ENCODE measurements at regions not wholly inside any gene's neighbourhood (a gene's known extent, or its start where the extent isn't known, plus 50 kb on each side); places are given as distances from the start of the nearest gene placed in this dataset.

DNA sequence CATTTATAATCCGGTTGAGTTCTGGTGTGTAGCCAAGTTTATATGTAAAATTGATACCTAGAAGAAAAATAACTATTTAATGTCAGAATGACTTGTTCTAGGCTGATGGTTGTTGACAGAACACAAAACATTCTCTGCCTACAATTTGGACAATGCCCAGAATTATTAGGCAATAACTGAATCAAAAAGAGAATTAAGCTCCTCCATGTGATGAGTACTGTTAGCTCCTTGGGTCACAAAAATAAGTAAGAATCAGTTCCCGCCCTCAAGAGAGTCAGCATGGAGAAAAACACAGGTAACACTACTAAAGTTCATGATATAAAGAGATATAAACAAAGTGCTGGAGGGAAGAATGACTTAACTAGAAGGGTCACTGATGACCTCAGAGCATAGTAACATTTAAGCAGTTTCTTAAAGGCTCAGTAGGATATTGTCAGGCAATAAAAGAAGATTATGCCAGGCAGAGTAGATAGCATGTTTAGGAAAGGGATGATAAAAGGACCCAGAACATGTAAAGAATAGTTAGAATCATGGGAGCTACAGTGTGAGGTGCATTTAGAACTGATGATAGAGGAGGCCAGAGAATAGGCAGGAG is 200.5 kb upstream of the ACTBL2 start:
- no peak overlapping the region for H3K4me3 ChIP-seq (ENCODE audit: low read depth, low read length)
- H3K36me3 ChIP-seq (ENCODE audit: control insufficient read depth, insufficient read depth, low read length): no peaks in the 10 kb centered on the region
- H3K4me1 ChIP-seq (ENCODE audit: control insufficient read depth, insufficient read depth, low read length, poor library complexity, severe bottlenecking): no peaks in the 10 kb centered on the region
- Mint-ChIP-seq H3K27me3 (peaks cover 6% of the 10 kb centered on the region), H3K27ac (no peak overlapping the region), H3K9me3 (peaks cover 0 to 4% (median 0%) of the 10 kb centered on the region in 7 donors), H3K36me3 (no peaks in the 10 kb centered on the region), H3K4me3 (no peak overlapping the region), H3K4me1 (no peaks in the 10 kb centered on the region)
- no peaks in the 10 kb centered on the region for H3K27me3 ChIP-seq (ENCODE audit: control insufficient read depth, insufficient read depth, low read length)
- H3K9me3 ChIP-seq (ENCODE audit: control insufficient read depth in 2 of 2, low read length in 2 of 2): no peaks in the 10 kb centered on the region
- no peak for DNase-seq
- ATAC-seq (ENCODE audit: low read depth in 2 of 2): no peak
- H3K27ac ChIP-seq (ENCODE audit: insufficient read depth, low read length, poor library complexity, severe bottlenecking): no peak overlapping the region

DNA sequence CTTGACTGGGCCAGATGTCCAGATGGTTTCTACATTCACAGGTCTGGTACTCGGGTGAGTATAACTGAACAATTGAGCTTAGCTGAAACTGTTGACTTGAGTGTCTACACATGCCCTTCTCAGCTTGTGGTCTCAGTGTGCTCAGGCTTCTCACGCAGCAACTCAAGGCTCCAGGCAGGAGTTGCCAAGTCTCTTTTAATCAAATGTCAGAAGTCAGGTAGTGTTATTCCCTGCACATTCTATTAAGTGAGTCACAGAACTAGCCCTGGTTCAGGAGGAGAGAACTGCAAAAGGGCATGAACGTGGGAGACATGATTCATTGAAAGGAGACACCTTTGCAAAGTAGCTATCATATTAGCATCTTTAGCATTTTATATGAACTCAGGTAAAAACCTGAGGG is 199.3 kb upstream of the ACTBL2 start:
- Mint-ChIP-seq H3K36me3 (no peaks in the 10 kb centered on the region), H3K4me1 (no peaks in the 10 kb centered on the region), H3K27ac (no peak overlapping the region), H3K27me3 (peaks cover 6% of the 10 kb centered on the region), H3K9me3 (peaks cover 0 to 4% (median 0%) of the 10 kb centered on the region in 7 donors), H3K4me3 (no peak overlapping the region)
- H3K36me3 ChIP-seq (ENCODE audit: control insufficient read depth, insufficient read depth, low read length): no peaks in the 10 kb centered on the region
- H3K4me1 ChIP-seq (ENCODE audit: control insufficient read depth, insufficient read depth, low read length, poor library complexity, severe bottlenecking): no peaks in the 10 kb centered on the region
- H3K9me3 ChIP-seq (ENCODE audit: control insufficient read depth in 2 of 2, low read length in 2 of 2): no peaks in the 10 kb centered on the region
- no peak for ATAC-seq (ENCODE audit: low read depth in 2 of 2)
- H3K27me3 ChIP-seq (ENCODE audit: control insufficient read depth, insufficient read depth, low read length): no peaks in the 10 kb centered on the region
- H3K27ac ChIP-seq (ENCODE audit: insufficient read depth, low read length, poor library complexity, severe bottlenecking): no peak overlapping the region
- DNase-seq: no peak
- H3K4me3 ChIP-seq (ENCODE audit: low read depth, low read length): no peak overlapping the region

DNA sequence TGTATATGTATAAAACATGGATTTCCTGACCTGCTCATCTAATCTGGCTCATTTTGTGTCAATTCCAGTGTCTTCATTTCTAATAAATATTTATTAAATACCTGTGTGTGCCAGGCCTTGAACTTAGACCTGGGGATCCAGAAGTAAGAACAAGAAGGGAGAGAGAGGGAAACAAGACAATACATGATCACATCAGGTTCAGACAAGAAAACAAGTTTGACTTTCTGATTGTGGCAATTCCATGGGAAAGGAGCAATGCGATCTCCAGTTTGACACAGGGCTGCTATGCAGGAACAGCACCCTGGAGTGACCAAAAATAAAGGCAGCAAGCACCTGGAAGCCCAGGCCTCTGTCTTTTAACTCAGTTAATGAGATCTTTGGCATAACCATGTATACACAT is 198.1 kb upstream of the ACTBL2 start:
- no peak for ATAC-seq (ENCODE audit: low read depth in 2 of 2)
- Mint-ChIP-seq H3K4me3 (no peak overlapping the region), H3K4me1 (no peaks in the 10 kb centered on the region), H3K27ac (no peak overlapping the region), H3K27me3 (peaks cover 6% of the 10 kb centered on the region), H3K9me3 (peaks cover 0 to 4% (median 0%) of the 10 kb centered on the region in 7 donors), H3K36me3 (no peaks in the 10 kb centered on the region)
- DNase-seq: no peak
- H3K4me3 ChIP-seq (ENCODE audit: low read depth, low read length): no peak overlapping the region
- no peaks in the 10 kb centered on the region for H3K27me3 ChIP-seq (ENCODE audit: control insufficient read depth, insufficient read depth, low read length)
- no peaks in the 10 kb centered on the region for H3K9me3 ChIP-seq (ENCODE audit: control insufficient read depth in 2 of 2, low read length in 2 of 2)
- H3K4me1 ChIP-seq (ENCODE audit: control insufficient read depth, insufficient read depth, low read length, poor library complexity, severe bottlenecking): no peaks in the 10 kb centered on the region
- H3K27ac ChIP-seq (ENCODE audit: insufficient read depth, low read length, poor library complexity, severe bottlenecking): no peak overlapping the region
- no peaks in the 10 kb centered on the region for H3K36me3 ChIP-seq (ENCODE audit: control insufficient read depth, insufficient read depth, low read length)

DNA sequence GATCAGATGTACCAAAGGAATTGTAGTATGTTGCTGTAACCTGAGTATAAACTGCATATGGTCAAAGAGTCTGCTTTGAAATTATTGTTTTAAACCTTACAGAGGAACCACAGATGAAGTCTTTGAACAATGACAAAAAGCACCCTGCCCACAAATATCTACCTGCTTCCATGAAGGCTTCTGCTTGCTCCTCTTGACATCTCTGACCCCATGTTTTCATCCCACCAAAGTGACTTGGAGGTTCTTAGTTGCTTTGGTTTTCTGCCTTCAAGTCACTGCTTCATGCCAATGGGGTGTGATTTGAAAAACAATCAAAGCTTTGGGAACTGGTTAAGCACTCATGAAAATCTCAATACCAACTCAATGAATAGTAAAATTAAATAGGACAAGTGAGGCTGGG is 194.6 kb upstream of the ACTBL2 start:
- Mint-ChIP-seq H3K9me3 (peaks cover 0 to 3% (median 0%) of the 10 kb centered on the region in 7 donors), H3K4me3 (no peak overlapping the region), H3K27ac (no peak overlapping the region), H3K4me1 (no peaks in the 10 kb centered on the region), H3K27me3 (peaks cover 6% of the 10 kb centered on the region), H3K36me3 (no peaks in the 10 kb centered on the region)
- Histone ChIP-seq H3K4me3 (ENCODE audit: low read depth, low read length) (no peak overlapping the region), H3K36me3 (ENCODE audit: control insufficient read depth, insufficient read depth, low read length) (no peaks in the 10 kb centered on the region), H3K4me1 (ENCODE audit: control insufficient read depth, insufficient read depth, low read length, poor library complexity, severe bottlenecking) (no peaks in the 10 kb centered on the region), H3K9me3 (ENCODE audit: control insufficient read depth in 2 of 2, low read length in 2 of 2) (no peaks in the 10 kb centered on the region), H3K27me3 (ENCODE audit: control insufficient read depth, insufficient read depth, low read length) (no peaks in the 10 kb centered on the region), H3K27ac (ENCODE audit: insufficient read depth, low read length, poor library complexity, severe bottlenecking) (no peak overlapping the region)
- ATAC-seq (ENCODE audit: low read depth in 2 of 2): no peak
- DNase-seq: no peak

DNA sequence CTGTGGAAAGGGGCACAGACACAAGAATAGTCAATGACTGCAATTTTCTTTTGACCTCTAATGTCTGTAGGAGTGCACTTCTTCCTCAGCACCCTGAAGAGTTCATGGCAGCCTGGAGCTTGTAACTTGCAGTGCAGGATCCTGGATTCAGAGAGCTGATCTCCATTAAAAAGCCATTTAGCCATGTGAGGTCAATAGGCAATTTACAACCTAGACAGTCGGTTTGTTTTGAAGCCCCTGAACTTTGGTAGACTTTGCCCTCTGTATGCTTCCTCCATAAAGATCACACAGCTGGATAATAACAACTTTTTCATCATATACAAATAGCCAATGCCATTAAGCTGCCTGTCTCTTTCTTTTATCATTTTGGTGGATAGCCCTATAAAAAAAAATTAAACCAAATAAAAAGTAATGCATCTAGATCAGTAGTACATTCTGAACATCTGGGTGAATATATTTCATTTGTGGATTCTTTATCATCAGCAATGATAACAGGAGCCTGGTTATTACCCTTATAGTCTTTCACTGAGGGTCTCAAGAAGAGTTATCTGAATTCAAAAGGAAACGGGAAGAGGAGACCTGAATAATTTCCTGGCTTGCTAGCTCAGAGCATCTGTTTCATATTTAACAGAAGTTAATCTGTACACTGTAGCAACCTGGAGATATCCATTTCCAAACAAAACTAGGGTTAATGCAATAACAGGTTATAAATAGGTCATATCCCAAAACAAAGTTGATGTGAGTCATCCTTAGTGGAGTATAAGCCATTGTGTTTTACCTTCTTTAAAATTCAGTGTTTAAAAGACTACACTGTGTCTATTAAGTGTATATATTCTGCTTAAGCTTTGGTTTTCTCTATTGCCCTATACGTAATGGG is 193.8 kb upstream of the ACTBL2 start:
- H3K4me1 Mint-ChIP-seq: no peaks in the 10 kb centered on the region
- H3K9me3 Mint-ChIP-seq: peaks cover 0 to 3% (median 0%) of the 10 kb centered on the region in 7 donors
- ATAC-seq (ENCODE audit: low read depth in 2 of 2): no peak

DNA sequence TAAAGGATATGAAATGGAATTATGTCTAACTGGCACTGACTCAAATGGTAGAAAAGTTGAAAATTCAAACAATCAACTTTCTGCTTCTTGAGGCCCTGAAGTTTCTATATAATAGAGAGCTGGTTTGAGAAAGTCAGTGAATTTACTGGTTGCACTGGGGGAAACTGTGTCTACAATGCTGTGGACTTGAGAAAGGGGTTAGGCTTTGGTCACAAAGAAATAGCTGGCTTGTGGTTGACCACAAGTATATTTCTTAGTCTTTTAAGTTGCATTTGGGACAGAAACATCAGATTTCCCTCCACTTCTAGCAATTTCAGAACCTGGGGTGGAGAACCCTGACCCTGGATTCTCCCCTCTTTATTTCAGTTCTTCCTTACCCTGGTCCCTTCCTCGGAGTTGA is 192.6 kb upstream of the ACTBL2 start:
- H3K4me1 Mint-ChIP-seq: no peaks in the 10 kb centered on the region
- ATAC-seq (ENCODE audit: low read depth in 2 of 2) (no peak), DNase-seq (no peak)
- Histone ChIP-seq H3K4me1 (ENCODE audit: control insufficient read depth, insufficient read depth, low read length, poor library complexity, severe bottlenecking) (no peaks in the 10 kb centered on the region), H3K36me3 (ENCODE audit: control insufficient read depth, insufficient read depth, low read length) (no peaks in the 10 kb centered on the region), H3K27me3 (ENCODE audit: control insufficient read depth, insufficient read depth, low read length) (no peaks in the 10 kb centered on the region), H3K9me3 (ENCODE audit: control insufficient read depth in 2 of 2, low read length in 2 of 2) (no peaks in the 10 kb centered on the region), H3K27ac (ENCODE audit: insufficient read depth, low read length, poor library complexity, severe bottlenecking) (no peak overlapping the region), H3K4me3 (ENCODE audit: low read depth, low read length) (no peak overlapping the region)
- H3K27me3 Mint-ChIP-seq: peaks cover 6% of the 10 kb centered on the region
- H3K27ac Mint-ChIP-seq: no peak overlapping the region
- H3K9me3 Mint-ChIP-seq: peaks cover 0 to 3% (median 0%) of the 10 kb centered on the region in 7 donors
- no peak overlapping the region for H3K4me3 Mint-ChIP-seq
- no peaks in the 10 kb centered on the region for H3K36me3 Mint-ChIP-seq

More for the DNA sequence above, 193.8 kb upstream of the ACTBL2 start:
- Mint-ChIP-seq H3K27ac (no peak overlapping the region), H3K4me3 (no peak overlapping the region), H3K27me3 (peaks cover 6% of the 10 kb centered on the region), H3K36me3 (no peaks in the 10 kb centered on the region)
- Histone ChIP-seq H3K4me3 (ENCODE audit: low read depth, low read length) (no peak overlapping the region), H3K27ac (ENCODE audit: insufficient read depth, low read length, poor library complexity, severe bottlenecking) (no peak overlapping the region), H3K4me1 (ENCODE audit: control insufficient read depth, insufficient read depth, low read length, poor library complexity, severe bottlenecking) (no peaks in the 10 kb centered on the region), H3K36me3 (ENCODE audit: control insufficient read depth, insufficient read depth, low read length) (no peaks in the 10 kb centered on the region), H3K9me3 (ENCODE audit: control insufficient read depth in 2 of 2, low read length in 2 of 2) (no peaks in the 10 kb centered on the region), H3K27me3 (ENCODE audit: control insufficient read depth, insufficient read depth, low read length) (no peaks in the 10 kb centered on the region)
- no peak for DNase-seq

DNA sequence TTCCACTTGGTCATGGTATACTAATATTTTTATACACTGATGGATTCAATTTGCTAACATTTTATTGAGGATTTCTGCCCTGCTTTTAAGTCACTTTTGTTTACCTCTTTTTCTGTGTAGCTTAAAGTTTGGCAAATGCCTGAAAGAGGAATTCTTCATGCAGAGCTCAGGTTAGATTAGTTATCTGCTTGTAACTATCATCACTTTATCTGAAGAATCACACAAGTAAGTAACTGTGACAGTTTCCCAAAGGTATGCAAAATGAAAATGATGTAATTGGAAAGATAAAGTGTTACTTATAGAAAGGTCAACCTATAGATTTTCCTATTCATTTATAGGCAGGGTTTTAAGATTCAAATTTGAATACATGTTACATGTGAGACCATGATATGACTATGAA is 188.8 kb upstream of the ACTBL2 start:
- H3K27me3 Mint-ChIP-seq: peaks cover 9% of the 10 kb centered on the region
- H3K27me3 ChIP-seq (ENCODE audit: control insufficient read depth, insufficient read depth, low read length): no peaks in the 10 kb centered on the region
- no peaks in the 10 kb centered on the region for H3K4me1 Mint-ChIP-seq
- H3K9me3 Mint-ChIP-seq: no peaks in the 10 kb centered on the region
- no peak overlapping the region for H3K4me3 ChIP-seq (ENCODE audit: low read depth, low read length)
- DNase-seq (no peak), ATAC-seq (ENCODE audit: low read depth in 2 of 2) (no peak)
- no peaks in the 10 kb centered on the region for H3K36me3 ChIP-seq (ENCODE audit: control insufficient read depth, insufficient read depth, low read length)
- no peaks in the 10 kb centered on the region for H3K9me3 ChIP-seq (ENCODE audit: control insufficient read depth in 2 of 2, low read length in 2 of 2)
- no peak overlapping the region for H3K4me3 Mint-ChIP-seq
- no peak overlapping the region for H3K27ac ChIP-seq (ENCODE audit: insufficient read depth, low read length, poor library complexity, severe bottlenecking)
- no peaks in the 10 kb centered on the region for H3K36me3 Mint-ChIP-seq
- no peaks in the 10 kb centered on the region for H3K4me1 ChIP-seq (ENCODE audit: control insufficient read depth, insufficient read depth, low read length, poor library complexity, severe bottlenecking)
- H3K27ac Mint-ChIP-seq: no peak overlapping the region

DNA sequence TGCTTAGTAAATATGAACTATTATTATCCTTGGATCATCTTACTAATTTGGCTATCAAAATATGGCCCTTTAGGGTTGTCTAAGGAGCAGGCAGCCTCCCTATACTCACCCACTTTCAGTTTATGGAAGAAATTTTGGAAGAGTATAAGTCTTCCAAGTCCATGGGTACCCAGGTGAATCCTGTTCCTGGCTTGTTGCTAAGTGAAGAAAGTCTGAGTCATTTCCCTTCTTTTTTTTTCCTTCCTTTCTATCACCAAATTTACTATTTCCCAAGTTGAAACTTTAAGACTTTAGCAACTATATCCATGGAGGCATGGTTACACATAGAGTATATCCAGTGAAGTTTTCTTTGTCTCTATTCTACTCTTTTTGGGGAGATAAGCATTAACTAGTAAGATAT is 184.0 kb upstream of the ACTBL2 start:
- peaks cover 0 to 3% (median 0%) of the 10 kb centered on the region in 7 donors for H3K9me3 Mint-ChIP-seq

More for the DNA sequence above, 184.0 kb upstream of the ACTBL2 start:
- Histone ChIP-seq H3K27ac (ENCODE audit: insufficient read depth, low read length, poor library complexity, severe bottlenecking) (no peak overlapping the region), H3K4me3 (ENCODE audit: low read depth, low read length) (no peak overlapping the region), H3K9me3 (ENCODE audit: control insufficient read depth in 2 of 2, low read length in 2 of 2) (no peaks in the 10 kb centered on the region), H3K4me1 (ENCODE audit: control insufficient read depth, insufficient read depth, low read length, poor library complexity, severe bottlenecking) (no peaks in the 10 kb centered on the region), H3K36me3 (ENCODE audit: control insufficient read depth, insufficient read depth, low read length) (no peaks in the 10 kb centered on the region), H3K27me3 (ENCODE audit: control insufficient read depth, insufficient read depth, low read length) (no peaks in the 10 kb centered on the region)
- H3K36me3 Mint-ChIP-seq: no peaks in the 10 kb centered on the region
- peaks cover 9% of the 10 kb centered on the region for H3K27me3 Mint-ChIP-seq
- no peak overlapping the region for H3K27ac Mint-ChIP-seq
- no peaks in the 10 kb centered on the region for H3K4me1 Mint-ChIP-seq
- ATAC-seq (ENCODE audit: low read depth in 2 of 2) (no peak), DNase-seq (no peak)
- no peak overlapping the region for H3K4me3 Mint-ChIP-seq

Measured in CD4-positive, CD25-positive, alpha-beta regulatory T cell (primary cell).